H9 (cell line): ENCODE measurements at regions not wholly inside any gene's neighbourhood (a gene's known extent, or its start where the extent isn't known, plus 50 kb on each side); places are given as distances from the start of the nearest gene placed in this dataset.

Experiments used
- DNase-seq: peaks from one replicate; pipeline ENCODE4 v3.0.0-alpha.2; 2017
- H2AFZ ChIP-seq: one replicate; pipeline ENCODE4 v1.6.1; 2013; ENCODE audit warnings: mild to moderate bottlenecking, low read length, control low read depth, moderate library complexity
- H2AK5ac ChIP-seq: 2 replicates; pipeline ENCODE4 v1.6.1; 2013; ENCODE audit warnings: low read length, control low read depth, mixed read lengths; ENCODE audit not compliant: insufficient read length
- H2BK120ac ChIP-seq: one replicate; pipeline ENCODE4 v1.6.1; 2013; ENCODE audit warnings: low read depth, mild to moderate bottlenecking, low read length, control low read depth, inconsistent platforms; ENCODE audit not compliant: poor library complexity, severe bottlenecking
- H2BK12ac ChIP-seq: 2 replicates; pipeline ENCODE4 v1.6.1; 2013; ENCODE audit warnings: low read length, control low read depth, mixed read lengths, low read depth; ENCODE audit not compliant: insufficient read length
- H2BK15ac ChIP-seq: 2 replicates; pipeline ENCODE4 v1.6.1; 2013; ENCODE audit warnings: low read depth, low read length, control low read depth
- H2BK20ac ChIP-seq: one replicate; pipeline ENCODE4 v1.6.1; 2013; ENCODE audit warnings: low read depth, mild to moderate bottlenecking, low read length, control low read depth, inconsistent platforms; ENCODE audit not compliant: poor library complexity, severe bottlenecking
- H2BK5ac ChIP-seq: 2 replicates; pipeline ENCODE4 v1.6.1; 2013; ENCODE audit warnings: low read length, control low read depth, mixed read lengths; ENCODE audit not compliant: insufficient read length
- H3K14ac ChIP-seq: 2 replicates; pipeline ENCODE4 v1.6.1; 2013; ENCODE audit warnings: low read length, control low read depth; ENCODE audit not compliant: insufficient read depth
- H3K18ac ChIP-seq: 2 replicates; pipeline ENCODE4 v1.6.1; 2013; ENCODE audit warnings: low read depth, mild to moderate bottlenecking, mixed read lengths, low read length, control low read depth; ENCODE audit not compliant: insufficient read length
- H3K23ac ChIP-seq: 2 replicates; pipeline ENCODE4 v1.6.1; 2013; ENCODE audit warnings: low read length, control low read depth, mixed read lengths, low read depth; ENCODE audit not compliant: insufficient read length
- H3K23me2 ChIP-seq: 2 replicates; pipeline ENCODE4 v1.6.1; 2013; ENCODE audit warnings: low read depth, mild to moderate bottlenecking, mixed read lengths, low read length, control low read depth; ENCODE audit not compliant: insufficient read length, poor library complexity, severe bottlenecking
- H3K27ac ChIP-seq: 2 replicates; pipeline ENCODE4 v1.5.1; 2013; ENCODE audit warnings: low read length, control low read depth, mixed read lengths, low read depth; ENCODE audit not compliant: insufficient read length
- H3K27me3 ChIP-seq: 2 replicates; pipeline ENCODE4 v1.6.1; 2013; ENCODE audit warnings: low read length, control low read depth, inconsistent platforms; ENCODE audit not compliant: insufficient read depth
- H3K4ac ChIP-seq: 2 replicates; pipeline ENCODE4 v1.6.1; 2013; ENCODE audit warnings: low read depth, mild to moderate bottlenecking, control low read depth, inconsistent platforms, low read length, moderate library complexity
- H3K4me1 ChIP-seq: 2 replicates; pipeline ENCODE4 v1.6.1; 2013; ENCODE audit warnings: low read length, control low read depth, inconsistent platforms; ENCODE audit not compliant: insufficient read depth
- H3K4me2 ChIP-seq: 2 replicates; pipeline ENCODE4 v1.6.1; 2013; ENCODE audit warnings: low read length, control low read depth, mixed read lengths; ENCODE audit not compliant: insufficient read length, insufficient read depth
- H3K56ac ChIP-seq: 2 replicates; pipeline ENCODE4 v1.6.1; 2013; ENCODE audit warnings: low read depth, mild to moderate bottlenecking, mixed read lengths, low read length, control low read depth; ENCODE audit not compliant: insufficient read length
- H3K79me1 ChIP-seq: 2 replicates; pipeline ENCODE4 v1.6.1; 2013; ENCODE audit warnings: low read depth, mild to moderate bottlenecking, moderate library complexity, low read length, control low read depth, inconsistent platforms; ENCODE audit not compliant: insufficient read depth, poor library complexity, severe bottlenecking
- H3K79me2 ChIP-seq: 2 replicates; pipeline ENCODE4 v1.6.1; 2013; ENCODE audit warnings: low read length, control low read depth, inconsistent platforms; ENCODE audit not compliant: insufficient read depth
- H3K9ac ChIP-seq: 2 replicates; pipeline ENCODE4 v1.6.1; 2013; ENCODE audit warnings: low read length, control low read depth, mixed read lengths; ENCODE audit not compliant: insufficient read length; ENCODE audit errors: extremely low read depth
- H3K9me3 ChIP-seq: one replicate; pipeline ENCODE4 v1.6.1; 2013; ENCODE audit warnings: low read depth, low read length, inconsistent platforms; ENCODE audit not compliant: control insufficient read depth
- H3T11ph ChIP-seq: one replicate; pipeline ENCODE4 v1.6.1; 2013; ENCODE audit warnings: mild to moderate bottlenecking, low read length, control low read depth, inconsistent platforms
- H4K20me1 ChIP-seq: one replicate; pipeline ENCODE4 v1.6.1; 2013; ENCODE audit not compliant: control insufficient read depth, insufficient read length, insufficient read depth
- H4K5ac ChIP-seq: 2 replicates; pipeline ENCODE4 v1.6.1; 2013; ENCODE audit warnings: low read depth, mild to moderate bottlenecking, mixed read lengths, low read length, control low read depth; ENCODE audit not compliant: insufficient read length
- H4K8ac ChIP-seq: replicated peaks from 2 replicates; pipeline ENCODE4 v1.6.1; 2013; ENCODE audit warnings: low read length, control low read depth, mixed read lengths, low read depth; ENCODE audit not compliant: insufficient read length
- H4K91ac ChIP-seq: 2 replicates; pipeline ENCODE4 v1.6.1; 2013; ENCODE audit warnings: low read depth, mild to moderate bottlenecking, moderate library complexity, mixed read lengths, low read length, control low read depth; ENCODE audit not compliant: insufficient read length
- H3K27ac Mint-ChIP-seq, 3 experiments: 2 replicates in 2 of 3; 3 replicates in 1 of 3; pipeline ENCODE4 v1.8.0; 2020 to 2021; ENCODE audit warnings: mixed read lengths in 3 of 3, mild to moderate bottlenecking in 1 of 3, moderate library complexity in 1 of 3
- H3K27me3 Mint-ChIP-seq: 2 replicates; pipeline ENCODE4 v1.8.0; 2021; ENCODE audit warnings: low read depth, mild to moderate bottlenecking, moderate library complexity, mixed read lengths
- H3K36me3 Mint-ChIP-seq, 3 experiments: 2 replicates in 2 of 3; 3 replicates in 1 of 3; pipeline ENCODE4 v1.8.0; 2020 to 2021; ENCODE audit warnings: low read depth in 3 of 3, mixed read lengths in 3 of 3; ENCODE audit not compliant: insufficient read depth in 1 of 3
- H3K4me1 Mint-ChIP-seq, 2 experiments: 2 replicates each; pipeline ENCODE4 v1.8.0; 2020; ENCODE audit warnings: mixed read lengths in 2 of 2
- H3K4me3 Mint-ChIP-seq, 2 experiments: 2 replicates in 1 of 2; 3 replicates in 1 of 2; pipeline ENCODE4 v1.8.0; 2020 to 2021; ENCODE audit warnings: mild to moderate bottlenecking in 2 of 2, mixed read lengths in 2 of 2, moderate library complexity in 1 of 2
- H3K9me3 Mint-ChIP-seq, 2 experiments: 2 replicates in 1 of 2; 3 replicates in 1 of 2; pipeline ENCODE4 v1.8.0; 2020; ENCODE audit warnings: mild to moderate bottlenecking in 2 of 2, mixed read lengths in 2 of 2, moderate library complexity in 1 of 2
- CTCF ChIP-seq: fragments of 200-600 bp; sonication (generic); conservative IDR thresholded peaks from 3 replicates; pipeline ENCODE4 v1.8.0; 2021; ENCODE audit warnings: antibody characterized with exemption, mild to moderate bottlenecking
- WGBS: extraction: QIAGEN DNeasy Blood & Tissue Kit; methylation state at CpG from one replicate; pipeline ENCODE4 v1.1.7; 2013; ENCODE audit warnings: missing lambda C conversion rate, low lambda C conversion rate, mixed read lengths; ENCODE audit not compliant: insufficient read length; ENCODE audit errors: extremely low coverage; 5-methylcytosine and 5-hydroxymethylcytosine counted together

- H3K4me1 ChIP-seq = no peaks in the 10 kb centered on the region
- DNase-seq = no peak
- H4K8ac ChIP-seq = no peak overlapping the region
- H3K56ac ChIP-seq = no peak overlapping the region
- H3K27me3 ChIP-seq = no peaks in the 10 kb centered on the region
- H3K18ac ChIP-seq = no peak overlapping the region
- no peak overlapping the region for H3K4me2 ChIP-seq
- no peak overlapping the region for H3K23ac ChIP-seq
- Mint-ChIP-seq H3K27me3 (peaks cover 2% of the 10 kb centered on the region), H3K27ac (no peak overlapping the region), H3K4me1 (peaks cover 3 to 5% of the 10 kb centered on the region in 2 experiments; a peak in 2 of 4 replicates), H3K4me3 (no peak overlapping the region), H3K9me3 (peaks cover 0 to 3% of the 10 kb centered on the region in 2 experiments; a peak in 1 of 5 replicates), H3K36me3 (no peaks in the 10 kb centered on the region)
- H3K79me1 ChIP-seq = no peaks in the 10 kb centered on the region
- no peak overlapping the region for H2BK12ac ChIP-seq
- H3K79me2 ChIP-seq = no peaks in the 10 kb centered on the region
- H2BK15ac ChIP-seq = no peak overlapping the region
- no peak overlapping the region for H2BK5ac ChIP-seq
- H3K23me2 ChIP-seq = no peaks in the 10 kb centered on the region
- no peak overlapping the region for H2BK120ac ChIP-seq
- H3K14ac ChIP-seq = no peak overlapping the region
- H4K20me1 ChIP-seq = no peaks in the 10 kb centered on the region
- H4K91ac ChIP-seq = no peak overlapping the region
- no peak overlapping the region for H3K4ac ChIP-seq
- H2AFZ ChIP-seq = no peak overlapping the region
- no peak overlapping the region for H2BK20ac ChIP-seq
- H3K9me3 ChIP-seq = no peaks in the 10 kb centered on the region
- H3K9ac ChIP-seq = no peak overlapping the region
- no peak overlapping the region for H4K5ac ChIP-seq
- no peak for TF ChIP-seq CTCF
- no peak overlapping the region for H3K27ac ChIP-seq
- no peak overlapping the region for H2AK5ac ChIP-seq
- no CpG with 5 or more reads among the region's 5 CpGs for WGBS
- no peak overlapping the region for H3T11ph ChIP-seq
Measured at GRCh38 chr12:115697340-115697739, 580.2 kb downstream of the MED13L start.
